ENCODE measurements at regions not wholly inside any gene's neighbourhood (a gene's known extent, or its start where the extent isn't known, plus 50 kb on each side); places are given as distances from the start of the nearest gene placed in this dataset.

DNA sequence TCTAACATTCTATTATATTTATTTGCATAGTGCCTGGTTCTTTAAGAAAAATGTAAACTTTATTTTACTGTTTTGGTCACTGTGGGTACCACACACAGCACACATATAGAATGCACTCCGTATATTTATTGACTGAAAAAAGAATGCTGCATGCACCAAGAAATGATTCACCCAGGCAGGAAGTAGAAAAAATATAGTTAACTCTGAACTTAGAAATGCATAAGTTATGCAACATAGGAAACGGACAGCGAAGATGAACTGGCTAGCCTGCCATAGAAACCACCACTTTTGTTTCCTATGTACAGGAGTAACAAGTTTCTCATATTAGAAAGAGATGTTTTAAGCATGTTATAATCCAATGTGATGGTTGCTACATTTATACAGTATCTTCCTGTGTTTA, 635.8 kb downstream of the DSC3 start:
- TF ChIP-seq, protein P1, sequence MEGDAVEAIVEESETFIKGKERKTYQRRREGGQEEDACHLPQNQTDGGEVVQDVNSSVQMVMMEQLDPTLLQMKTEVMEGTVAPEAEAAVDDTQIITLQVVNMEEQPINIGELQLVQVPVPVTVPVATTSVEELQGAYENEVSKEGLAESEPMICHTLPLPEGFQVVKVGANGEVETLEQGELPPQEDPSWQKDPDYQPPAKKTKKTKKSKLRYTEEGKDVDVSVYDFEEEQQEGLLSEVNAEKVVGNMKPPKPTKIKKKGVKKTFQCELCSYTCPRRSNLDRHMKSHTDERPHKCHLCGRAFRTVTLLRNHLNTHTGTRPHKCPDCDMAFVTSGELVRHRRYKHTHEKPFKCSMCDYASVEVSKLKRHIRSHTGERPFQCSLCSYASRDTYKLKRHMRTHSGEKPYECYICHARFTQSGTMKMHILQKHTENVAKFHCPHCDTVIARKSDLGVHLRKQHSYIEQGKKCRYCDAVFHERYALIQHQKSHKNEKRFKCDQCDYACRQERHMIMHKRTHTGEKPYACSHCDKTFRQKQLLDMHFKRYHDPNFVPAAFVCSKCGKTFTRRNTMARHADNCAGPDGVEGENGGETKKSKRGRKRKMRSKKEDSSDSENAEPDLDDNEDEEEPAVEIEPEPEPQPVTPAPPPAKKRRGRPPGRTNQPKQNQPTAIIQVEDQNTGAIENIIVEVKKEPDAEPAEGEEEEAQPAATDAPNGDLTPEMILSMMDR (IDR thresholded peaks at IDR 0.05; ENCODE audit: borderline replicate concordance, control extremely low read depth, extremely low read depth, insufficient read depth, missing control alignments): no peak
- in situ Hi-C loops (cut with MboI; ENCODE audit: low sequenced_read_pairs, unreplicated experiment): no loop called here
- no peak for DNase-seq (ENCODE audit: low spot score)

DNA sequence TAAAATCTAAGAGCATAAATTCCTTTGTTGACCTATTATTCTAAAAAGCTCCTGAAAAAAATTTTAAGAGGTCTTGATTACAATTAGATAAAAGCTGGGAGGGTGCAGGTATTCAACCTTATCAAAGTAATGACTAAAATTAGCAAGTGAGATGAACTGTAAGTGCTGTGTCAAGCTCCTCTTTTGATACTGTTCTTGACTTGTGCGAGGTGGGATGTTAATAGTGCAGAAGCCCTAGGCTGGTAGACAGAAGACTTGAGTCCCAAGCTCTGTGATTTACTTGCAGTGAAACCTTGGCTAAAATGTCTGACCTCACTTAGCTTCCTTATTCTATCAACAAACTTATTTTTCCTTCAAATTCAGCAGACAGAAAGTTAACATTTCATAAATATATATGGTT, 637.5 kb downstream of the DSC3 start:
- TF ChIP-seq, protein P1 (IDR thresholded peaks at IDR 0.05; ENCODE audit: borderline replicate concordance, control extremely low read depth, extremely low read depth, insufficient read depth, missing control alignments): no peak
- in situ Hi-C loops (cut with MboI; ENCODE audit: low sequenced_read_pairs, unreplicated experiment): no loop called here
- no peak for DNase-seq (ENCODE audit: low spot score)

DNA sequence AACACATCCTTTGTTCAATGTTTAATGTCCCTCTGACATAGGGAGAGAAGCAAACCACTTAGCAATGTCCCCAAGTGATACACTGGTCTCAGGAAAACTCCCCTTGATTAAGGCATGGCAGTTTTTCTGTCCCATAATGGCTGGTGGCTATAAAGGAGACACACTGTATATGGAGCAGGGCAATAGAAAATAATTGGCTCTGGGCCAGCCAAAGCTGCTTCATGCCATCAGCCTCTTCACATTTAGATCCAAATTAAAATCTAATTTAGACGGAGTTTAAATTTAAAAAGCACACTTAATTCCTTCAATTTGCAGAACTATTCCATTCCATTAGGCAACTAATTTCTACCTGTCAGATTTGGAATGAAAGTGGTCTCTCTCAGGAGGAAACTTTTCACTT, 638.1 kb downstream of the DSC3 start:
- DNase-seq (ENCODE audit: low spot score): no peak
- TF ChIP-seq, protein P1 (IDR thresholded peaks at IDR 0.05; ENCODE audit: borderline replicate concordance, control extremely low read depth, extremely low read depth, insufficient read depth, missing control alignments): no peak
- in situ Hi-C loops (cut with MboI; ENCODE audit: low sequenced_read_pairs, unreplicated experiment): no loop called here

DNA sequence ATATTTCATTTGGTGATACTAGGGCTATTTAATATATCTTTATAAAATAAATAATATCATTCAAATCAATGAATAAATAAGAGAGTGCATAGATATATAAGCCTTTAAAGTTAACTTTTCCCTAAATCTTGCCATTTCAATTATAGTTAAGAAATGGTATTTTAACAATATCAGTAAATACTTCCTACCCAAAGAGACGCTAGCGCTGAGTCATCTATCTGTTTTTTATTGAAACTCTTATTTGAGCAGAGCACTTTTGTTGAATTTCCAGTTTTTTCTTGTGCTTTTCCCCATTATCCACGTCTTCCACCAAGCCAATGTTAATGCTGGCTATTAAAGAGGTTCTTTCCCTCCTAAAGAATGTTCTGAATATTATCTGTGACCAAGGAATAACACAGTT, 639.3 kb downstream of the DSC3 start:
- DNase-seq (ENCODE audit: low spot score): no peak
- in situ Hi-C loops (cut with MboI; ENCODE audit: low sequenced_read_pairs, unreplicated experiment): no loop called here
- TF ChIP-seq, protein P1 (IDR thresholded peaks at IDR 0.05; ENCODE audit: borderline replicate concordance, control extremely low read depth, extremely low read depth, insufficient read depth, missing control alignments): no peak

DNA sequence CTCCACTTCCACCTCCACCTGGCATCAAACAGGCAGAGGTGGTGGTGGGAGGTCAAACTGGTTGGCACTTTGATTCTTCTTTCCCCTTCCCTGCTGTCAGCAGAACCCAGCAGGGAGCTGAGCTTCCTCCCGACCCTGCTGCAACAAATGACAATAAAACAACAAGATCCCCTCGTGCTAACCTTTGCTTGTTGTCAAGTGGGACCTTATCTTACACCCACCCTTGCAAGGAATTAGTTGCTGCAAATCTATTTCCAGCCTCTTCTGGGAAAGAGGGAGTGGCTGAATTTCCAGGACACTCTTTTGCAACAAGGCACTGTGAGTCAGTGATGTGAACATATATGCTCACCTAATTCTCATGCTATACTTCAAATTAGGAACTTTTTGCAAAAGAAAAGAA, 655.1 kb downstream of the DSC3 start:
- in situ Hi-C loops (cut with MboI; ENCODE audit: low sequenced_read_pairs, unreplicated experiment): no loop called here
- no peak for DNase-seq (ENCODE audit: low spot score)
- TF ChIP-seq, protein P1 (IDR thresholded peaks at IDR 0.05; ENCODE audit: borderline replicate concordance, control extremely low read depth, extremely low read depth, insufficient read depth, missing control alignments): no peak

DNA sequence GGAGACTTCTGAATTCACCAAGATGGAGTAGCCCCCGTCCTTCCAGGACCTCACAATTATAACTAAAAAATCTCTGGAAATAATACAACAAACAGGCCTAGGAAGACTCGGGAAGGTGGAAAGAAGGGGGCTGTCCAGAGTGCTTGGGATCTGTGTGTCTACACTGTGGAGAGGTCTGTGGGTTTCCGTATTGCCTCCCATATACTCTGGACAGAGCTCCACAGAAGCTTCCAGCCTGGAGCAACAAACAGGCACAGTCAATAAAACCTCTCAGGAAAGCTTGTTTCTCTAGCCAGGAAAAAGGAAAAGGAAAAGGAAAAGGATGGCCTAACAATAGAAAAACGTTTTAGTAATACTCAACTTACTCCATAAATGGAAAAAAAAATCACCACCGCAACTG, 655.9 kb downstream of the DSC3 start:
- no peak for DNase-seq (ENCODE audit: low spot score)
- in situ Hi-C loops (cut with MboI; ENCODE audit: low sequenced_read_pairs, unreplicated experiment): no loop called here
- TF ChIP-seq, protein P1 (IDR thresholded peaks at IDR 0.05; ENCODE audit: borderline replicate concordance, control extremely low read depth, extremely low read depth, insufficient read depth, missing control alignments): no peak

DNA sequence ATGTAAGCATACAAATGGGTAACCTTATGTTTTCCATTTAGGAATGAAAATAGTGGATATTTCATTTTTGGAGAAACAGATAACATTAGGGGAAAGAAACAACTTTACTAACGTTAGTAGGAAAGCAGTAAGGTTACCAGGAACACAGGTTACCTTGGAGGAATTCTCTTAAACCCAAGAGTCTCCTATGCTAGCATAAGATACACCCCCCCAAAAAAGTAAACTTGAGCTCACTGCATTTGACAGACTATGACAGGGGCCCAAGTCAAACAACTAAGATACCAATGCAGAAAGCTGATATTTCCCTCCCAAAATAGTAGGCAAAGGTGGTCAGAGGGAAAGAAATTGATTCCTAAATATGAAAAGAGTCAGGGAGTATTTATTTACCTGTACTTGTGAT, 656.9 kb downstream of the DSC3 start:
- DNase-seq (ENCODE audit: low spot score): no peak
- in situ Hi-C loops (cut with MboI; ENCODE audit: low sequenced_read_pairs, unreplicated experiment): no loop called here
- TF ChIP-seq, protein P1 (IDR thresholded peaks at IDR 0.05; ENCODE audit: borderline replicate concordance, control extremely low read depth, extremely low read depth, insufficient read depth, missing control alignments): no peak
